ENCODE measurements at regions not wholly inside any gene's neighbourhood (a gene's known extent, or its start where the extent isn't known, plus 50 kb on each side); places are given as distances from the start of the nearest gene placed in this dataset.

DNA sequence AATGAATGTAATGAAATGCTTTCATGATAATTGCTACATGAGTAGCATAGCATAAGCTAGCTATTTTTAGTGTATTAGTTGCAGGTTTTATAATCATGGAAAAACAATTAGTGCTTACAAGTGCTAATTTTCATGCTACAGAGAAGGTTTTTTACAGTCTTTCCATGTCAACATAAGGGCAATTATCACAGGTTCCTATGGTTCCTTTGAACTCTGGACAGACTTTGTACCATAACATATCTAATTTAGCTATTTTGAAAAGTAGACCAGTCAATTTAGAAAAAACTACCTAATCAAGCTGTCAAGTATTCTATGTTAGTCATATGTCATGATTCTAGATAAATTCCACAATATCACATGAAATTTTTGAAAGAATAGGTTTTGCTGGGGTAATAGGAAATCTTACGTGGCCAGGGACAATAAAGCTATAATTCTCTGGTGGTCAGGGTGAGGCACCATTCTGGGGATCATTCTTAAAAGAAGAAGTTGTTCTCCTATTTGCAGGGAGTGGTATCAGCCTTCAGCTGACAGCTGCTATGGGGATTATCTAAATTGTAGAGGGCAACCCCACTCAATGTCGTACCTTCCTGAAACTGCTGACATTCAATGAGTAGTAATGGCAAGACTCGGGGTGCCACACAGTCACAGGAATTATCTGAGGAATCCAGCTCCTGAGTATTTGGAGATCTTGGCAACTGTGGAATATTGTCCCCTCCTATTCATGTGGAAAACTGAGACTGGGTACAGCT is 724.0 kb upstream of the LINC00305 start:
- TF ChIP-seq, protein P1, sequence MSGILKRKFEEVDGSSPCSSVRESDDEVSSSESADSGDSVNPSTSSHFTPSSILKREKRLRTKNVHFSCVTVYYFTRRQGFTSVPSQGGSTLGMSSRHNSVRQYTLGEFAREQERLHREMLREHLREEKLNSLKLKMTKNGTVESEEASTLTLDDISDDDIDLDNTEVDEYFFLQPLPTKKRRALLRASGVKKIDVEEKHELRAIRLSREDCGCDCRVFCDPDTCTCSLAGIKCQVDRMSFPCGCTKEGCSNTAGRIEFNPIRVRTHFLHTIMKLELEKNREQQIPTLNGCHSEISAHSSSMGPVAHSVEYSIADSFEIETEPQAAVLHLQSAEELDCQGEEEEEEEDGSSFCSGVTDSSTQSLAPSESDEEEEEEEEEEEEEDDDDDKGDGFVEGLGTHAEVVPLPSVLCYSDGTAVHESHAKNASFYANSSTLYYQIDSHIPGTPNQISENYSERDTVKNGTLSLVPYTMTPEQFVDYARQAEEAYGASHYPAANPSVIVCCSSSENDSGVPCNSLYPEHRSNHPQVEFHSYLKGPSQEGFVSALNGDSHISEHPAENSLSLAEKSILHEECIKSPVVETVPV (CRISPR knock-in tag; IDR thresholded peaks at IDR 0.05): no peak
- TF ChIP-seq GLIS3 (CRISPR knock-in tag; IDR thresholded peaks at IDR 0.05): no peak
- no peak for TF ChIP-seq CSDC2 (CRISPR knock-in tag; IDR thresholded peaks at IDR 0.05)
- TF ChIP-seq ZNF8 (CRISPR knock-in tag; IDR thresholded peaks at IDR 0.05): no peak
- TF ChIP-seq ZFP30 (CRISPR knock-in tag; IDR thresholded peaks at IDR 0.05): no peak
- TF ChIP-seq, protein P2, sequence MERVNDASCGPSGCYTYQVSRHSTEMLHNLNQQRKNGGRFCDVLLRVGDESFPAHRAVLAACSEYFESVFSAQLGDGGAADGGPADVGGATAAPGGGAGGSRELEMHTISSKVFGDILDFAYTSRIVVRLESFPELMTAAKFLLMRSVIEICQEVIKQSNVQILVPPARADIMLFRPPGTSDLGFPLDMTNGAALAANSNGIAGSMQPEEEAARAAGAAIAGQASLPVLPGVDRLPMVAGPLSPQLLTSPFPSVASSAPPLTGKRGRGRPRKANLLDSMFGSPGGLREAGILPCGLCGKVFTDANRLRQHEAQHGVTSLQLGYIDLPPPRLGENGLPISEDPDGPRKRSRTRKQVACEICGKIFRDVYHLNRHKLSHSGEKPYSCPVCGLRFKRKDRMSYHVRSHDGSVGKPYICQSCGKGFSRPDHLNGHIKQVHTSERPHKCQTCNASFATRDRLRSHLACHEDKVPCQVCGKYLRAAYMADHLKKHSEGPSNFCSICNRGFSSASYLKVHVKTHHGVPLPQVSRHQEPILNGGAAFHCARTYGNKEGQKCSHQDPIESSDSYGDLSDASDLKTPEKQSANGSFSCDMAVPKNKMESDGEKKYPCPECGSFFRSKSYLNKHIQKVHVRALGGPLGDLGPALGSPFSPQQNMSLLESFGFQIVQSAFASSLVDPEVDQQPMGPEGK (CRISPR knock-in tag; IDR thresholded peaks at IDR 0.05; ENCODE audit: borderline replicate concordance): no peak
- TF ChIP-seq ARNTL (CRISPR knock-in tag; IDR thresholded peaks at IDR 0.05; ENCODE audit: borderline replicate concordance, low read depth): no peak
